ENCODE measurements at regions not wholly inside any gene's neighbourhood (a gene's known extent, or its start where the extent isn't known, plus 50 kb on each side); places are given as distances from the start of the nearest gene placed in this dataset.

DNA sequence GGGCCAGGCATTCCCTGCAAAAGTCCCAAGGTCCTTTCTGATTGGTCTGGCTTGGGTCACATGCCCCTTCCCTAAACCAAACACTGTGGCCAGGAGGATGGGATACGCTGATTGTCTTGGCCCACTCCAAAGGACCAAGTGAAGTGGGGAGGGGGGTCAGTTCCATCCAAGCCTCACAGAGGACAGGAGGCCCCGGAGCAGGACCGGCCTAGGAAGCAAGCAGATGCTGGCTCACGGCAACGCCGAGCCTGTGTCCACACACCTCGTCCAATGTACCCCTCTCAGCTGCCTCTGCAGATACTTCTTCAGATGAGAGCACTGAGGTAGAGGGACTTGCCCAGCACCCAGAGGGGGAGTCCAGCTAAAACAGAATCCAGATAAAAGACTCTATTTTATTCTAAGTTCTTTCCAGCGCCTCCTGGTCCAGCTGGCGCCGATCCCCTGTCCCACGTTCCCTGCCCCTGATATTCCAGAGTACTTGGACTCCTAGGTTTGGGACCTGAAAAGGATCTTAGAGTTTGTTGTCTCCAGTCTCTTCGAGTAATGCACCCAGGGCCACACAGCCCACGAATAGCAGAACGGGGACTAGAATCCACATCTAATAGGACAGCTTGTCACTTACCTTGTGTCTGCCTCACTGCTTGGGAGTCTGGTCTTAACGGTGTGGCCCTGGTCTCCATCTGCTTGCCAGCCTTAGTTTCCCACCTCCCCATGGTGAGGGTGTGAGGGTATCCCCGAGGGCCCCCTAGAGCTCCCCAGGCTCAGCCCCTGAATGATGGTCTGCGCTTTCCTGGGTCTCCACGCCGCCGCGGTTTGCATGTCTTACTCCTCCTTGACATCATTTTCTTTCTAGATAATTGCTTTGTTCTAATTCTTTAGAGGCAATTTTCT, 72.4 kb upstream of the UNC5A start:
- Mint-ChIP-seq H3K4me3 (no peak overlapping the region), H3K36me3 (ENCODE audit: low read depth) (no peaks in the 10 kb centered on the region), H3K27ac (ENCODE audit: unreplicated experiment) (no peak overlapping the region), H3K4me1 (peaks cover 26% of the 10 kb centered on the region), H3K27me3 (ENCODE audit: low read depth) (peaks cover 52% of the 10 kb centered on the region), H3K9me3 (no peaks in the 10 kb centered on the region)
- TF ChIP-seq, protein P1, sequence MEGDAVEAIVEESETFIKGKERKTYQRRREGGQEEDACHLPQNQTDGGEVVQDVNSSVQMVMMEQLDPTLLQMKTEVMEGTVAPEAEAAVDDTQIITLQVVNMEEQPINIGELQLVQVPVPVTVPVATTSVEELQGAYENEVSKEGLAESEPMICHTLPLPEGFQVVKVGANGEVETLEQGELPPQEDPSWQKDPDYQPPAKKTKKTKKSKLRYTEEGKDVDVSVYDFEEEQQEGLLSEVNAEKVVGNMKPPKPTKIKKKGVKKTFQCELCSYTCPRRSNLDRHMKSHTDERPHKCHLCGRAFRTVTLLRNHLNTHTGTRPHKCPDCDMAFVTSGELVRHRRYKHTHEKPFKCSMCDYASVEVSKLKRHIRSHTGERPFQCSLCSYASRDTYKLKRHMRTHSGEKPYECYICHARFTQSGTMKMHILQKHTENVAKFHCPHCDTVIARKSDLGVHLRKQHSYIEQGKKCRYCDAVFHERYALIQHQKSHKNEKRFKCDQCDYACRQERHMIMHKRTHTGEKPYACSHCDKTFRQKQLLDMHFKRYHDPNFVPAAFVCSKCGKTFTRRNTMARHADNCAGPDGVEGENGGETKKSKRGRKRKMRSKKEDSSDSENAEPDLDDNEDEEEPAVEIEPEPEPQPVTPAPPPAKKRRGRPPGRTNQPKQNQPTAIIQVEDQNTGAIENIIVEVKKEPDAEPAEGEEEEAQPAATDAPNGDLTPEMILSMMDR (conservative IDR thresholded peaks at IDR 0.05): no peak
- no peak for DNase-seq (ENCODE audit: low read depth, low spot score)

DNA sequence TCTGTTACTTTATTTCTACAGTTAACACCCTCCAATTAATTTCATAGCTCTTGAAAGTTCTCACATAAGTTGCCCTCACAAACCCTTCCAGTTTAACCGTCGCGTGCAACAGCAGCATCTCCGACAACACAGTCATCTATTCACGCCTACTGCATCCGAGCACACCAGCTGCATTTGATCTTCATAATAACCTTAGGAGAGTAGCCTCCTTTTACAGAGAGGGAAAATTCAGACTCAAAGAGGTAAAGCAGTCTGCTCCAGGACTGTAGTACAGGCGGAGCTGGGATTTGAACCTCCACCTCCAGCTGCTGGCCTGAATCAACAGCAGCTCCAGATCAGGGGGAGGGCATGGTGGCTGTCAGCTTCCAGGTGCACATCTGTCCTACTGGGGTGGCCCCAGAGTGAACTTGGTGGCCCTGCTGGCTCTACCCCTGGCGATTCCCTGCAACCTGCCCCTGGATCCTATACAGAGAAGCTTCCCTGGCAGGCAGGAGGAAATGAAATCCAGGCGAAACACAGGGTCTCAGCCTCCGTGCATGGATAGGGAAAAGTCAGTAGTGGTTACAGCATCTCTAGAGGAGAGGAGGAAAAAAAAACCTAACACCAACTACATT, 71.6 kb upstream of the UNC5A start:
- TF ChIP-seq, protein P1 (conservative IDR thresholded peaks at IDR 0.05): no peak
- Mint-ChIP-seq H3K27ac (ENCODE audit: unreplicated experiment) (no peak overlapping the region), H3K36me3 (ENCODE audit: low read depth) (no peaks in the 10 kb centered on the region), H3K4me1 (peaks cover 28% of the 10 kb centered on the region), H3K9me3 (no peaks in the 10 kb centered on the region), H3K27me3 (ENCODE audit: low read depth) (peaks cover 55% of the 10 kb centered on the region), H3K4me3 (no peak overlapping the region)
- DNase-seq (ENCODE audit: low read depth, low spot score): no peak

DNA sequence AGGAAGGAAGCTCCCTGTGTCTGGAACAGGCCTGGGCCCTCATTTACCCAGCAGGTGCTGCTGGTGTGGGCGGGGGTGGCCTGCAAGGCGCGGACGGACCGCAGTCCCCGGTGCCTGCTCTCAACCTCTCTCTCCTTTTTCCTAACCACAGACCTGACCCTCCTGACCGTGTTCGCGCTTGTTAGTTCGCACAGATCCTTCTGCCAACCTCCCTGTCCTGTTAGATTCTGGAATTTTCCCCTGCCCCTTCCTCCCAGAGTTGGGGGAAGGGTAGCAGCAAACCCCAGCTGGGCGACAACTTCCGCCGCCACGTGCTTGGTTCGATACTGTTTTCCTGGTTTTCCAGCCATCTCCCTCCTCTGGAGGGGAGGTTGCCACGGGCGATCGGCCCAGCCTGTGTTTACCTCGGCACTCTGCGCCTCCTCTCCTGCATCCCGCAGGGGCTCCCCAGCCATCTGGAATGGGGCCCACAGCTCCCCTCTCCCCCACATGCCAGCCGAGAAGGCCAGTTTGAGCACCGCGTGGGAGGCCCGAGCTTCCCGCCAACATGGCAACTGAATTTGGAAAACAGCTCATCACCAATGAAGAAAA, 70.8 kb upstream of the UNC5A start:
- Mint-ChIP-seq H3K27ac (ENCODE audit: unreplicated experiment) (no peak overlapping the region), H3K27me3 (ENCODE audit: low read depth) (peaks cover 64% of the 10 kb centered on the region), H3K4me1 (peaks cover 33% of the 10 kb centered on the region), H3K9me3 (no peaks in the 10 kb centered on the region), H3K36me3 (ENCODE audit: low read depth) (no peaks in the 10 kb centered on the region), H3K4me3 (no peak overlapping the region)
- TF ChIP-seq, protein P1 (conservative IDR thresholded peaks at IDR 0.05): no peak
- DNase-seq (ENCODE audit: low read depth, low spot score): no peak

DNA sequence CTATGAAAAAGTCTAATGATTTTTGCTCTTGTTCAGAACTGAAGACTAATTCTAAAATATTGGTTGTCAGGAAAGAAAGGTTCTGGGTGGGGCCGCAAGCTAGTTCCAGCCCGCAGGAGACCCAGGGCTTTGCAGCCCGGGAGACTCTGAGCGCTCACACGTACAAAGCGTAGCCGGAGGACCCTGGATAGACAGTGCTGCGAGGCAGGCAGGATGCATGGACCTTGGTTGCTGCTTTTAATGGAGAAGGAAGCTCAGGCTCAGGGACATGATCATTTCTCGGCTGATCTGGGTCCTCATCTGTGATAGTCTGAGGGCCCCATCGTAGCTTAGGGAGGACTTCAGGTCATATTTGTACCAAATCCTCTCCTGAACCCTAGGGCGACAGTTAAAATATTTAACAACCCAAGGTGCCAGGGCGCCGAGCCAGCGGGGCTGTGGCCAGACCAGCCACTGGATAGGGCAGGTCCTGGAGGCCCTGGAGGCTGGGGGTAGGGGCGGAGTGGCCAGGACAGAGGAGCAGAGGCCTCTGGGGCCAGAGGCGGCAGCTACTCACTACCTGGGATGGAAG, 70.1 kb upstream of the UNC5A start:
- Mint-ChIP-seq H3K36me3 (ENCODE audit: low read depth) (no peaks in the 10 kb centered on the region), H3K9me3 (no peaks in the 10 kb centered on the region), H3K4me1 (peaks cover 33% of the 10 kb centered on the region), H3K4me3 (peak overlapping the region; percentile 9), H3K27me3 (ENCODE audit: low read depth) (peaks cover 70% of the 10 kb centered on the region), H3K27ac (ENCODE audit: unreplicated experiment) (no peak overlapping the region)
- DNase-seq (ENCODE audit: low read depth, low spot score): no peak
- TF ChIP-seq, protein P1 (conservative IDR thresholded peaks at IDR 0.05): no peak

DNA sequence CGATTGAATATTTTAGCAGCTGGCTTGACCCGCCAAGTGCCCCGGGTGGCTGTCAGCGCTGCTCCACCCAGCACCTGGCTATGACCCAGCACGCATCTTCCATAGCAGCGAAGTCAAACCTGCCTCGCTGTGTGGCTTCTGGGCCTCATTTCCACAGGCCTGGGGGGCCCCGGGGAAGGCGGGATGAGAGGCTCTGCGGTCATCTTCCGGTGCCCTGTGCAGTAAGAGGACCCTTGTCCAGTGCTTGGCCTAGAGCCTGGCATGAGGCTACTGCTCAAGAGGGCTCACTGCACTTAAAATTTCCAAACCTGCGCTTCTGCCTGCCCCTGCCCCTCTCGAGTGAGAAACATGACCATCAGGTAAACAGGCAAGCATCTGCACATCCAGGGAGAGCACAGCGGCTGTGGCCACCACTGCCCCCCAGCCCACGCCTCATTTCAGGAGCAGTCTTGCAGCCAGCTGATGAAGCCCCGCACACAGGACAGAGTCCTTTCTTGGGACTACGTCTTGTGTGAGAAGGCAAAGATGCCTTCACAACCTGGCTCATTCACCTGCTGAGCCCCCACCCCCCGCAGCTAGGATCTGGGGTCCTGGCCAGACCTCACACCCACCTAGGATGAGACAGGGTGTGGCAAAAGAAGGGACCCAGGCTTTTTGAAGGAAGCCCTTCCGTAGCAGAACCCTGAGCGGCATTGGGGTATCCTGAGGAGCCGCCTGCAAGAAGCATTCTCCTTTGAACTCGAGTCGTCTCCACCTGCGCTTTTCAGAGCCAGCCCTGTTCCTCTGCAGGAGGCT, 69.5 kb upstream of the UNC5A start:
- H3K36me3 Mint-ChIP-seq (ENCODE audit: low read depth): no peaks in the 10 kb centered on the region
- H3K27me3 Mint-ChIP-seq (ENCODE audit: low read depth): peaks cover 76% of the 10 kb centered on the region
- H3K9me3 Mint-ChIP-seq: no peaks in the 10 kb centered on the region
- TF ChIP-seq, protein P1 (conservative IDR thresholded peaks at IDR 0.05): no peak
- no peak overlapping the region for H3K4me3 Mint-ChIP-seq
- no peak for DNase-seq (ENCODE audit: low read depth, low spot score)
- H3K27ac Mint-ChIP-seq (ENCODE audit: unreplicated experiment): no peak overlapping the region
- peaks cover 36% of the 10 kb centered on the region for H3K4me1 Mint-ChIP-seq

Data from neural crest cell (in vitro differentiated cells).